Gastroesophageal sphincter (tissue), 3 donors: ENCODE measurements at regions not wholly inside any gene's neighbourhood (a gene's known extent, or its start where the extent isn't known, plus 50 kb on each side); places are given as distances from the start of the nearest gene placed in this dataset.

Experiments used
- CTCF ChIP-seq, 4 experiments: fragments of 200-600 bp in 2 of 4; fragments of 450-650 bp in 2 of 4; sonication (generic) in 1 of 4; IDR thresholded peaks; one replicate each; pipeline ENCODE4 v1.5.1; 2017 to 2019; ENCODE audit warnings: antibody characterized with exemption in 4 of 4, mild to moderate bottlenecking in 2 of 4, moderate library complexity in 2 of 4
- EP300 ChIP-seq: sonication (generic); formaldehyde crosslinking; IDR thresholded peaks from one replicate; pipeline ENCODE4 v1.6.1; 2017; ENCODE audit warnings: antibody characterized with exemption, mild to moderate bottlenecking
- POLR2A ChIP-seq, 2 donors: fragments of 450-650 bp; IDR thresholded peaks; one replicate each; pipeline ENCODE4 v1.6.1; 2017; ENCODE audit warnings: antibody characterized with exemption in 2 of 2, mild to moderate bottlenecking in 2 of 2, moderate library complexity in 1 of 2
- POLR2AphosphoS5 ChIP-seq: sonication (generic); formaldehyde crosslinking; IDR thresholded peaks from one replicate; pipeline ENCODE4 v1.6.1; 2017; ENCODE audit warnings: antibody characterized with exemption

GRCh38 chr18:51653507-51654213 lies 456.2 kb upstream of the MEX3C start:
- TF ChIP-seq CTCF (IDR thresholded peaks at IDR 0.05): no peak
- TF ChIP-seq POLR2AphosphoS5: no peak
- TF ChIP-seq EP300: no peak
- TF ChIP-seq POLR2A (IDR thresholded peaks at IDR 0.05): no peak
